ENCODE measurements at regions not wholly inside any gene's neighbourhood (a gene's known extent, or its start where the extent isn't known, plus 50 kb on each side); places are given as distances from the start of the nearest gene placed in this dataset.

DNA sequence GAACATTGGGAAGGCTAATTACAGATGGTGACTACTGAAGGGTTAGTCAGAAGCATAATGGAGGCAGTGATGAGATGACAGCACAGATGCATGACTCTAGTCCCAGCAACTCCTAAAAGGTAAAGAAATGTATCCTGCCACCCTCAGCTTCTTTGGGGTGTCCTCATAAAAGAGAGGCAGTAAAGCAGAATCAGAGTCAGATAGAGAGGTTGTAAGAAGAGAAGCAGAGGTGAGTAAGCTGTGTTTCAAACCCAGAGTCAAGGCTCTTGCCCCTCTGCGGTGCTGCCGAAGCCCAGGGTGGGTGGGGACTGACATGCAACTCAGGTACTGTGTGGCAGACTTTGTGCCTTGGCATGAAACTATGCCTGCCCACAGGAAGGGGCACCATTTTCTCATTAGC, 59.5 kb upstream of the PGM2 start:
- Histone ChIP-seq H3K9me2 (ENCODE audit: insufficient read depth) (no peaks in the 10 kb centered on the region), H2AFZ (ENCODE audit: low read depth, low read length, poor library complexity, severe bottlenecking) (no peak overlapping the region), H3K9ac (ENCODE audit: low read length) (no peak overlapping the region), H3K36me3 (ENCODE audit: control insufficient read depth in 1 of 2, insufficient read depth in 2 of 2, low read length in 2 of 2) (no peaks in the 10 kb centered on the region), H3K79me2 (ENCODE audit: insufficient read depth, low read length) (no peaks in the 10 kb centered on the region), H3K9me3 (ENCODE audit: control insufficient read depth in 1 of 2, insufficient read depth in 1 of 2, low read depth in 1 of 2, low read length in 2 of 2) (no peaks in the 10 kb centered on the region), H4K20me1 (ENCODE audit: insufficient read depth) (no peaks in the 10 kb centered on the region), H3K4me3 (replicated peaks in 1 of 2; ENCODE audit: low read depth in 1 of 2, low read length in 2 of 2) (no peak overlapping the region), H3K27ac (ENCODE audit: low read depth, low read length) (no peak overlapping the region), H3K27me3 (ENCODE audit: insufficient read depth, low read length) (no peaks in the 10 kb centered on the region), H3K4me1 (ENCODE audit: control insufficient read depth in 1 of 2, insufficient read depth in 2 of 2, low read length in 2 of 2) (no peaks in the 10 kb centered on the region), H3K4me2 (ENCODE audit: low read length) (no peak overlapping the region)
- ChIA-PET CTCF (interaction anchor here (0.6 kb wide), 1 partner anchor 37 kb away, joined by 3 read pairs; no protein-coding TSS in a partner anchor), POLR2A (no interaction called here), RAD21 (ENCODE audit: low non-redundant PET in 1 of 2, low total read pairs in 2 of 2, uncharacterized antibody in 2 of 2, unreplicated experiment in 2 of 2) (no interaction called here)
- DNase-seq (ENCODE audit: low read depth, low spot score) (no peak), ATAC-seq (no peak)
- BruUV-seq (replicated peaks), result no TSS peak
- TF ChIP-seq RAD21 (IDR thresholded peaks at IDR 0.05; ENCODE audit: low read depth), result no peak
- no peak for TF ChIP-seq YY1 (IDR thresholded peaks at IDR 0.05; ENCODE audit: extremely low read depth, insufficient replicate concordance, low read depth, low read length)
- no peak for TF ChIP-seq SRF (IDR thresholded peaks at IDR 0.05; ENCODE audit: low read depth)
- no peak for TF ChIP-seq EGR1 (IDR thresholded peaks at IDR 0.05; ENCODE audit: low read depth)
- TF ChIP-seq ZNF274 (IDR thresholded peaks at IDR 0.05; ENCODE audit: low read depth, low read length), result no peak
- no peak for TF ChIP-seq EZH2phosphoT487 (IDR thresholded peaks at IDR 0.05; ENCODE audit: borderline replicate concordance)
- no peak for TF ChIP-seq FOSL1 (IDR thresholded peaks at IDR 0.05; ENCODE audit: low read depth)
- TF ChIP-seq, protein P1, sequence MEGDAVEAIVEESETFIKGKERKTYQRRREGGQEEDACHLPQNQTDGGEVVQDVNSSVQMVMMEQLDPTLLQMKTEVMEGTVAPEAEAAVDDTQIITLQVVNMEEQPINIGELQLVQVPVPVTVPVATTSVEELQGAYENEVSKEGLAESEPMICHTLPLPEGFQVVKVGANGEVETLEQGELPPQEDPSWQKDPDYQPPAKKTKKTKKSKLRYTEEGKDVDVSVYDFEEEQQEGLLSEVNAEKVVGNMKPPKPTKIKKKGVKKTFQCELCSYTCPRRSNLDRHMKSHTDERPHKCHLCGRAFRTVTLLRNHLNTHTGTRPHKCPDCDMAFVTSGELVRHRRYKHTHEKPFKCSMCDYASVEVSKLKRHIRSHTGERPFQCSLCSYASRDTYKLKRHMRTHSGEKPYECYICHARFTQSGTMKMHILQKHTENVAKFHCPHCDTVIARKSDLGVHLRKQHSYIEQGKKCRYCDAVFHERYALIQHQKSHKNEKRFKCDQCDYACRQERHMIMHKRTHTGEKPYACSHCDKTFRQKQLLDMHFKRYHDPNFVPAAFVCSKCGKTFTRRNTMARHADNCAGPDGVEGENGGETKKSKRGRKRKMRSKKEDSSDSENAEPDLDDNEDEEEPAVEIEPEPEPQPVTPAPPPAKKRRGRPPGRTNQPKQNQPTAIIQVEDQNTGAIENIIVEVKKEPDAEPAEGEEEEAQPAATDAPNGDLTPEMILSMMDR (IDR thresholded peaks at IDR 0.05 in 2 of 3, conservative IDR thresholded peaks at IDR 0.05 in 1 of 3; ENCODE audit: borderline replicate concordance in 1 of 3, insufficient read depth in 1 of 3, low read depth in 2 of 3, low read length in 2 of 3), result no peak
- TF ChIP-seq MAX (IDR thresholded peaks at IDR 0.05), result no peak
- TF ChIP-seq ZFX (IDR thresholded peaks at IDR 0.05), result no peak
- no peak for TF ChIP-seq ATF3 (IDR thresholded peaks at IDR 0.05)
- no peak for TF ChIP-seq JUND (IDR thresholded peaks at IDR 0.05)
- TF ChIP-seq SIN3A (IDR thresholded peaks at IDR 0.05; ENCODE audit: low read depth), result no peak
- no peak for TF ChIP-seq EZH2 (IDR thresholded peaks at IDR 0.05)
- TF ChIP-seq CBX3 (IDR thresholded peaks at IDR 0.05; ENCODE audit: low read depth), result no peak
- TF ChIP-seq POLR2AphosphoS5 (IDR thresholded peaks at IDR 0.05; ENCODE audit: low read depth, low read length), result no peak
- TF ChIP-seq CEBPB (IDR thresholded peaks at IDR 0.05; ENCODE audit: low read depth), result no peak
- no peak for TF ChIP-seq TCF7L2 (IDR thresholded peaks at IDR 0.05; ENCODE audit: borderline replicate concordance, extremely low read depth, insufficient read depth, insufficient read length)
- TF ChIP-seq, protein P2, sequence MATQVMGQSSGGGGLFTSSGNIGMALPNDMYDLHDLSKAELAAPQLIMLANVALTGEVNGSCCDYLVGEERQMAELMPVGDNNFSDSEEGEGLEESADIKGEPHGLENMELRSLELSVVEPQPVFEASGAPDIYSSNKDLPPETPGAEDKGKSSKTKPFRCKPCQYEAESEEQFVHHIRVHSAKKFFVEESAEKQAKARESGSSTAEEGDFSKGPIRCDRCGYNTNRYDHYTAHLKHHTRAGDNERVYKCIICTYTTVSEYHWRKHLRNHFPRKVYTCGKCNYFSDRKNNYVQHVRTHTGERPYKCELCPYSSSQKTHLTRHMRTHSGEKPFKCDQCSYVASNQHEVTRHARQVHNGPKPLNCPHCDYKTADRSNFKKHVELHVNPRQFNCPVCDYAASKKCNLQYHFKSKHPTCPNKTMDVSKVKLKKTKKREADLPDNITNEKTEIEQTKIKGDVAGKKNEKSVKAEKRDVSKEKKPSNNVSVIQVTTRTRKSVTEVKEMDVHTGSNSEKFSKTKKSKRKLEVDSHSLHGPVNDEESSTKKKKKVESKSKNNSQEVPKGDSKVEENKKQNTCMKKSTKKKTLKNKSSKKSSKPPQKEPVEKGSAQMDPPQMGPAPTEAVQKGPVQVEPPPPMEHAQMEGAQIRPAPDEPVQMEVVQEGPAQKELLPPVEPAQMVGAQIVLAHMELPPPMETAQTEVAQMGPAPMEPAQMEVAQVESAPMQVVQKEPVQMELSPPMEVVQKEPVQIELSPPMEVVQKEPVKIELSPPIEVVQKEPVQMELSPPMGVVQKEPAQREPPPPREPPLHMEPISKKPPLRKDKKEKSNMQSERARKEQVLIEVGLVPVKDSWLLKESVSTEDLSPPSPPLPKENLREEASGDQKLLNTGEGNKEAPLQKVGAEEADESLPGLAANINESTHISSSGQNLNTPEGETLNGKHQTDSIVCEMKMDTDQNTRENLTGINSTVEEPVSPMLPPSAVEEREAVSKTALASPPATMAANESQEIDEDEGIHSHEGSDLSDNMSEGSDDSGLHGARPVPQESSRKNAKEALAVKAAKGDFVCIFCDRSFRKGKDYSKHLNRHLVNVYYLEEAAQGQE (IDR thresholded peaks at IDR 0.05; ENCODE audit: low read depth), result no peak
- no peak for TF ChIP-seq POLR2A (IDR thresholded peaks at IDR 0.05; ENCODE audit: borderline replicate concordance, extremely low read depth, insufficient read depth, insufficient read length)
- intact Hi-C loops (cut with micrococcal nuclease), result no loop called here
